Adrenal gland (tissue), 9 donors: ENCODE measurements at regions not wholly inside any gene's neighbourhood (a gene's known extent, or its start where the extent isn't known, plus 50 kb on each side); places are given as distances from the start of the nearest gene placed in this dataset.
"Not testable (repeated sequence)": the region's sequence is repeated elsewhere in the genome, so short reads cannot be mapped to it uniquely, and the experiment has no call there.

ENCODE experiments used
- DNase-seq, 7 donors: peaks; one replicate each; pipeline ENCODE4 v3.0.0-alpha.2; 2019 to 2020
- H3K27ac ChIP-seq, 5 donors: fragments of 200-600 bp; sonication (generic) in 4 of 5; 1 replicate in 3 of 5; 2 replicates in 2 of 5; pipeline versions ENCODE4 v1.5.1 to v1.8.0; 2016 to 2020; ENCODE audit warnings: mild to moderate bottlenecking in 1 of 5
- H3K27me3 ChIP-seq: fragments of 200-600 bp; 2 replicates; pipeline ENCODE4 v1.8.0; 2021
- H3K36me3 ChIP-seq, 2 donors: fragments of 200-600 bp; replicated peaks in 1 of 2; 1 replicate in 1 of 2; 2 replicates in 1 of 2; pipeline versions ENCODE4 v1.5.1 to v1.8.0; 2018 to 2022
- H3K4me1 ChIP-seq, 2 donors: fragments of 200-600 bp; replicated peaks in 1 of 2; 1 replicate in 1 of 2; 2 replicates in 1 of 2; pipeline versions ENCODE4 v1.5.1 to v1.8.0; 2018 to 2021
- H3K4me3 ChIP-seq, 4 donors: fragments of 200-600 bp; sonication (generic) in 3 of 4; one replicate each; pipeline ENCODE4 v1.5.1; 2016 to 2018
- H3K9me3 ChIP-seq, 3 donors: fragments of 200-600 bp; sonication (generic) in 1 of 3; replicated peaks in 1 of 3; 1 replicate in 2 of 3; 2 replicates in 1 of 3; pipeline versions ENCODE4 v1.5.1 to v1.8.0; 2016 to 2021
- POLR2A ChIP-seq, 2 donors: fragments of 450-650 bp; IDR thresholded peaks; one replicate each; pipeline ENCODE4 v1.6.1; 2017; ENCODE audit warnings: antibody characterized with exemption in 2 of 2, mild to moderate bottlenecking in 2 of 2, moderate library complexity in 1 of 2
- WGBS, 4 donors: extraction: QIAGEN DNeasy Blood & Tissue Kit in 2 of 4; methylation state at CpG; one replicate each; pipeline versions ENCODE4 v1.1.5 to v1.1.7; 2013 to 2017; 5-methylcytosine and 5-hydroxymethylcytosine counted together
- intact Hi-C, 2 donors: fragments of 100-400 bp; cut with DNase I; formaldehyde crosslinking; loops; one replicate each; pipeline versions ENCODE4 v1.14.1 to v1.15.0; 2022 to 2023
- TF ChIP-seq, protein P1 (sequence below), 6 experiments: fragments of 450-650 bp in 4 of 6; fragments of 200-600 bp in 2 of 6; sonication (generic) in 1 of 6; IDR thresholded peaks; 1 replicate in 5 of 6; 2 replicates in 1 of 6; pipeline versions ENCODE4 v1.5.1 to v1.8.0; 2016 to 2021; ENCODE audit warnings: antibody characterized with exemption in 6 of 6, mild to moderate bottlenecking in 2 of 6, moderate library complexity in 1 of 6
- donor health status: healthy with polysubstance abuse.
- donor health status: Bipolar disorder and iron deficiency.
- donor health status: DM: yes; HTN: yes; CAD: no.
- donor health status: DM: no; HTN: no; CAD: no.
- donor health status: DM: no; HTN: no; CAD: no.

DNA sequence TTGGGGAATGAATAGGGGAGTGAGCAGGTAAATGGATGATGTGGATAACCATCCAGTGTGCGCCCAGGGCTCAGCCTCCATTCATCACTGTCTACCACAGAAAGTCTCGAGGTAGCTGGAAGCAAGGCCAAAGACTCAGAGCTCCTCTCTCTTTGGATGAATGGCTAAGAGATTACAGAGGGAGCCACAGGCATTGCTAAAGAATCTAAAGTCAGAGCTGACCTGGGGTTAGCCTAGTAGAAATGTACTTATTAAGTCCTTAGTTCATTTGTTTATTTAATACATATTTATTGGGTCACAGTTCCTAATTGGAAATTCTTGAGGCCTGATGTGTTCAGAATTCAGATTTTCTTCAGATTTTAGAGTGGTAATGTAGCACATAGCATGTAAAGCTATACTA lies 88.7 kb upstream of the HPF1 start:
- Histone ChIP-seq H3K9me3 (no peaks in the 10 kb centered on the region), H3K4me3 (no peak overlapping the region), H3K27ac (no peak overlapping the region), H3K27me3 (no peaks in the 10 kb centered on the region), H3K36me3 (no peaks in the 10 kb centered on the region), H3K4me1 (no peaks in the 10 kb centered on the region)
- TF ChIP-seq, protein P1, sequence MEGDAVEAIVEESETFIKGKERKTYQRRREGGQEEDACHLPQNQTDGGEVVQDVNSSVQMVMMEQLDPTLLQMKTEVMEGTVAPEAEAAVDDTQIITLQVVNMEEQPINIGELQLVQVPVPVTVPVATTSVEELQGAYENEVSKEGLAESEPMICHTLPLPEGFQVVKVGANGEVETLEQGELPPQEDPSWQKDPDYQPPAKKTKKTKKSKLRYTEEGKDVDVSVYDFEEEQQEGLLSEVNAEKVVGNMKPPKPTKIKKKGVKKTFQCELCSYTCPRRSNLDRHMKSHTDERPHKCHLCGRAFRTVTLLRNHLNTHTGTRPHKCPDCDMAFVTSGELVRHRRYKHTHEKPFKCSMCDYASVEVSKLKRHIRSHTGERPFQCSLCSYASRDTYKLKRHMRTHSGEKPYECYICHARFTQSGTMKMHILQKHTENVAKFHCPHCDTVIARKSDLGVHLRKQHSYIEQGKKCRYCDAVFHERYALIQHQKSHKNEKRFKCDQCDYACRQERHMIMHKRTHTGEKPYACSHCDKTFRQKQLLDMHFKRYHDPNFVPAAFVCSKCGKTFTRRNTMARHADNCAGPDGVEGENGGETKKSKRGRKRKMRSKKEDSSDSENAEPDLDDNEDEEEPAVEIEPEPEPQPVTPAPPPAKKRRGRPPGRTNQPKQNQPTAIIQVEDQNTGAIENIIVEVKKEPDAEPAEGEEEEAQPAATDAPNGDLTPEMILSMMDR (IDR thresholded peaks at IDR 0.05) = no peak
- no peak for TF ChIP-seq POLR2A (IDR thresholded peaks at IDR 0.05)
- 48 to 80% (median 70%) methylated on average over 2 of the region's 2 CpGs for WGBS, 4 donors
- intact Hi-C loops = no loop called here
- no peak for DNase-seq

DNA sequence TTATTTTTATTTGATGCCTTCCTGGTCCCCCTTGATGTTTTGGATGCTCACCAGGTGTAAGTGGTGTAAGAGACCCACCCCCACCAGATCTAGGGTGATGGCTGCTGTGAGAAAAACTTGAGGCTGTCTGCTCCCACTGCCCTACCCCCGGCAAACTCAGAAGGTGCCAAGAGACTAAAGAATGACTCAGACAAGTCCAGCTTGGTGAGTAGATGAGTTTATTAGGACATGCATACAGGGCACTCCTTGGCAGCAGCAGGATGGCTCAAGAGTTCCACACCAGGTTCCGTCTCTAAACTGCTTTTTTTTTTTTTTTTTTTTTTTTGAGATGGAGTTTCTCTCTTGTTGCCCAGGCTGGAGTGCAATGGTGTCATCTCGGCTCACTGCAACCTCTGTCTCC lies 84.0 kb upstream of the HPF1 start:
- no peak for DNase-seq
- no peaks in the 10 kb centered on the region for H3K4me1 ChIP-seq
- whole genome bisulfite sequencing, 4 donors = 68 to 91% (median 82%) methylated on average over 3 of the region's 3 CpGs
- H3K9me3 ChIP-seq = no peaks in the 10 kb centered on the region
- H3K36me3 ChIP-seq = no peaks in the 10 kb centered on the region
- no peak overlapping the region for H3K27ac ChIP-seq
- intact Hi-C loops = no loop called here
- H3K27me3 ChIP-seq = no peaks in the 10 kb centered on the region
- no peak overlapping the region for H3K4me3 ChIP-seq
- no peak for TF ChIP-seq POLR2A (IDR thresholded peaks at IDR 0.05)
- TF ChIP-seq, protein P1 (IDR thresholded peaks at IDR 0.05) = no peak

DNA sequence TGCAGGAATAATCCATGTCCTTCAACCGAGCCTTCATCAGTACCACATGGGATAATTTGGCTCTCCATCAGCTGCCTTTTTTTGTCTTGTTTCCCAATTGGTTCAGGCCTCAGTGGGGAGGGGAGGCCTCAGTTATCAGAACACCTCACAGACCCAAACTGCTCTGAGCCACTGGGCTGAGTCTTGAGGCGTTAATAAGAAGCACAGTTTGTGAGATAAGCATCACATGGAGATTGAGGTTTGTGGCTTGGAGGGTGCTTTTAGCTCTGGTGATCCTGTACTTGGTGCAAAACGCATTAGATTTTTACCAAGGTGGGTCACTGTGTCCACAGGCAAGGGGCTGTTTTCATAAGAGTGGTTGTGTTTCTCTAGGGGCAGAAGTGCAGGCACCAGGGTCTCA lies 82.8 kb upstream of the HPF1 start:
- Histone ChIP-seq H3K27ac (no peak overlapping the region), H3K4me1 (no peaks in the 10 kb centered on the region), H3K36me3 (no peaks in the 10 kb centered on the region), H3K9me3 (no peaks in the 10 kb centered on the region), H3K27me3 (no peaks in the 10 kb centered on the region), H3K4me3 (no peak overlapping the region)
- 40 to 57% (median 54%) methylated on average over 3 of the region's 3 CpGs for WGBS, 4 donors
- DNase-seq = no peak
- intact Hi-C loops = no loop called here
- TF ChIP-seq, protein P1 (IDR thresholded peaks at IDR 0.05) = no peak
- no peak for TF ChIP-seq POLR2A (IDR thresholded peaks at IDR 0.05)

DNA sequence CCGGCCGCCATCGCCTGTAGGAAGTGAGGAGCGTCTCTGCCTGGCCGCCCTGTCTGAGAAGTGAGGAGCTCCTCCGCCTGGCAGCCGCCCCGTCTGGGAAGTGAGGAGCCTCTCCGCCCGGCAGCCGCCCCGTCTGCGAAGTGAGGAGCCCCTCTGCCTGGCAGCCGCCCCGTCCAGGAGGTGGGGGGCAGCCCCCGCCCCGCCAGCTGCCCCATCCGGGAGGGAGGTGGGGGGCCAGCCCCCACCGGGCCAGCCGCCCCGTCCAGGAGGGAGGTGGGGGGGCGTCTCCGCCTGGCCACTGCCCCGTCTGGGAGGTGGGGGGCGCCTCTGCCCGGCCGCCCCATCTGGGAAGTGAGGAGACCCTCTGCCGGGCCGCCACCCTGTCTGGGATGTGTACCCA lies 70.6 kb upstream of the HPF1 start:
- WGBS, 4 donors = 75 to 95% (median 93%) methylated on average over 5 to 29 of the region's 29 CpGs
- intact Hi-C loops, H3K27ac ChIP-seq: not testable (repeated sequence)

DNA sequence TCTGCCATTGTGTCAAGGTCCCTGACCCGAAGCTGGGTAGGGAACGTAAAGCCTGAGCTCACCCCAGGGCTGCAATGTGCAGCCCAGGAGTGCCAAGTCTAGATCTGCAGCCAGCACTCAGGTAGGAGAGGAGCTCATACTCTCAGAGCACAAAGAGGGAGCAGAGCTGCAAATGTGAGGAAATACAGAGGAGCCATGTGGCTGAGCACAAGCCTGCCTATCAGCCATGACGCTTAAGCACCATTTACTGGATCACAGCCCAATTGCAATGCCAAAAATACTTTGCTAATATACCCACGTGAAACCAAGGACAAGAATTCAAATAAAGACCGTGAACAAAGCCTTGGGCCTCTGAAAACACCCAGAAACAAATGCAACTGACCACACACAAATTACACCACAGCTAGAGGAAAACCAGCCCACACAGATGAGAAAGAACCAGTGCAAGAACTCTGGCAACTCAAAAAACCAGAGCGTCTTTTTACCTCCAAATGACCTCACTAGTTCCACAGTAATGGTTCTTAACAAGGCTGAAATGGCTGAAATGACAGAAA lies 69.0 kb upstream of the HPF1 start:
- intact Hi-C loops = no loop called here
- no peak for TF ChIP-seq POLR2A (IDR thresholded peaks at IDR 0.05)
- TF ChIP-seq, protein P1 (IDR thresholded peaks at IDR 0.05) = no peak
- Histone ChIP-seq H3K4me1 (peaks cover 0 to 7% of the 10 kb centered on the region in 2 donors), H3K27me3 (peaks cover 3% of the 10 kb centered on the region), H3K27ac (no peak overlapping the region), H3K4me3 (no peak overlapping the region), H3K36me3 (no peaks in the 10 kb centered on the region), H3K9me3 (no peaks in the 10 kb centered on the region)
- 43 to 52% (median 48%) methylated on average over 6 of the region's 6 CpGs for WGBS, 4 donors
- peak in 1 of 7 donors; percentile 8 for DNase-seq

More for the DNA sequence above, 70.6 kb upstream of the HPF1 start:
- not testable (repeated sequence) for H3K9me3 ChIP-seq, H3K4me1 ChIP-seq, H3K4me3 ChIP-seq, DNase-seq, H3K27me3 ChIP-seq, H3K36me3 ChIP-seq
